GM19328 (cell line): ENCODE measurements at regions not wholly inside any gene's neighbourhood (a gene's known extent, or its start where the extent isn't known, plus 50 kb on each side); places are given as distances from the start of the nearest gene placed in this dataset.
"Not testable (repeated sequence)": the region's sequence is repeated elsewhere in the genome, so short reads cannot be mapped to it uniquely, and the experiment has no call there.

Experiments used
- ATAC-seq: cut with Tn5 transposase; IDR thresholded peaks from one replicate; pipeline ENCODE4 v1.9.1; 2021; ENCODE audit warnings: mild to moderate bottlenecking, moderate library complexity; ENCODE audit not compliant: unreplicated experiment

DNA sequence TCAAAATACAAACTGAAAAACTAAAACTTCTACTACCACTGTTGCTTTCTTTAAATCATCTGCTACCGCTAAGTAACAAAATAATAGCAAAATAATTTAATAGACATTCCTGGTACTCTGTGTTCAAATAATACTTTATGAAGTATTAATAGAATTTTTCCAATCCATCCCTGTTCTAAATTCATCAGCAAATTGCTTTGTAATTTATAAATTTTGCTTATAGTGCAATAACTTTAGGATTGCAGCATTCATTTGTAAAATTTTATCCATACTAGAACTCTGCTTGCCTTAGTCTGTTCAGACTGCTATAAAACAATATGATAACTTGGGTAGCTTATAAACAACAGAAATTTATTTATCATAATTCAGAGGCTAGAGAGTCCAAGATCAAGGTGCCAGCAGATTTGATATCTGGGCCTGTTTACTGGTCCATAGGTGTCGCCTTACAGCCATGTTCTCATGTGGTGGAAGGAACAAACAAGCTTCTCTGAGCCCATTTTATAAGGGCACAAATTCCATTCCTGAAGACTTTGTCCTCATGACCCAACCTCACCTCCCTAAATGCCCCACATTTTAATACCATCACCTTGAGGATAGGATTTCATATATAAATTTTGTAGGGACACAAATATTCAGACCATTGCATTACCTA, 415.1 kb upstream of the MAP2 start:
- no peak for ATAC-seq

DNA sequence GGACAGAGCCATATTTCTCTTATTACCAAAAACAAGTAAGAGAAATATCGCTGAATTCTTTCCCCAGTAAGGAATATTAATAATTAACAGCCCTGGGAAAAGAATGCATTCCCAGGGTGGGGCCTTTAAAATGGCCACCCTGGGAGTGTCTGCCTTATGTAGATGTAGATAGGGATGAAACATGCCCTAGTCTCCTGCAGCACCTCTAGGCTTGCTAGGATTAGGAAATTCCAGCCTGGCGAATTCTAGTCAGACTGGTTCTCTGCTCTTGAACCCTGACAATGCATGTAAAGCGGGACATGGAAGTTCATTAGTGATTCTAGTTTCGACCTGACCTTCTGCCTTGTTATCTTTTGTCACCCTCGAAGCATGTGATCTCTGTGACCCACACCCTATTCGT, 405.2 kb upstream of the MAP2 start:
- ATAC-seq: not testable (repeated sequence)

- no peak for ATAC-seq
These were observed 394.6 kb upstream of the MAP2 start for GRCh38 chr2:209029249-209029648.

GRCh38 chr2:209044307-209044706, 379.5 kb upstream of the MAP2 start:
- ATAC-seq: no peak

DNA sequence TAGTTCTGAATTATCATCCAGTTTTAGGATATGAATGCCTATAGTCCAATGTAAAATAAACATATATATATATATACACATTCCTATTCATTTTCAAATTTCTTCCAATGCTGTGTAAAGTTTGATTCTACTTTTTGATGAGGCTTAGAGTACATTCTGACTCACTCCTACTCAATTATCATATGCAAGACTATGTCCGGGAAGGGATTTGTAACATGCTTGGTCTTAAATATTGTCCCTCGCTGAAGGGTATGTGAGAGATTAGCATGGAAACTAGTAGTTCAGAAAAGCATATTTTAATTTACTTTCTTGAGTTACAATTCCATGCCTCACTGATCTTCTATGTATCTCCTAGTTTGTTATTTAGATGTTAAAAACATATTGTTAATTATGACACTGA, 377.7 kb upstream of the MAP2 start:
- ATAC-seq: no peak

- no peak for ATAC-seq
These were observed 374.2 kb upstream of the MAP2 start for GRCh38 chr2:209049608-209050007.

- no peak for ATAC-seq
These were observed 361.6 kb upstream of the MAP2 start for GRCh38 chr2:209062210-209062609.

DNA sequence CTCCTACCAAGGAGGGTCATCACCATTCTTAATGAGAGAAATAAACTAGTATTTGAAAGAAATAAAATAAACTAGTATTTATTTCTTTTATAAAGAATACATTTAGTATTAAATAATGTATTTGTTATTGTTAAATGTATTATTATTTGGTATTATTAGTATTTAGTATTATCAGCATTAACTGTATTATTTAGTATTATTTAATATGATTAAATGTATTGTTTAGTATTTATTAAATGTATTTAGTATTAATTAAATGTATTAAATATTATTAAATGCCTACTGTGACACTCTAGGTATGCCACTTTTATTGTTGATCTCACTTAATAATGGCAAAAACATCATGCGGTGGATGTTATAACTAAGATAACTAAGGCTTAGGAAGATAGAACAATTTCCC, 353.6 kb upstream of the MAP2 start:
- ATAC-seq: no peak

- no peak for ATAC-seq
These were observed 350.7 kb upstream of the MAP2 start for GRCh38 chr2:209073151-209073550.

- no peak for ATAC-seq
These were observed 349.1 kb upstream of the MAP2 start for GRCh38 chr2:209074711-209075110.

- no peak for ATAC-seq
These were observed 347.7 kb upstream of the MAP2 start for GRCh38 chr2:209076151-209076550.

DNA sequence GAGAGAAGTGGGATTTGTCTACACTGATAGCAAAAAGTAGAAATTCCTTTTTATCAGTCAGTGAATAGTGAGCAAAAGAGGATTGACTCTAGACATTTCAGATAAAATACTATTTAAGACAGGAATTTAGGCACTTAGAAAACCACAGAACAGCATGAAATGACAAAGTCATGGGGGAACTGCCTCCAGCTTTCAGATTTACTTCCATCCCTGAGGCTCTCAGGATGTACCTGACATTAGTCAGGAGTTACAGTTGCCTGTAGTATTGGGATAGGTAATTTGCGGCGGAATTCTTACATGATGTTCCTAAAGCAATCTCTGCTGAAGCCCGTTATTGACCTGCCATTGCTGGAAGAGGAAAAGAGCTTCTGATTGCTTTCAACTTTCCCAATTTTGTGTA, 337.1 kb upstream of the MAP2 start:
- ATAC-seq: no peak

DNA sequence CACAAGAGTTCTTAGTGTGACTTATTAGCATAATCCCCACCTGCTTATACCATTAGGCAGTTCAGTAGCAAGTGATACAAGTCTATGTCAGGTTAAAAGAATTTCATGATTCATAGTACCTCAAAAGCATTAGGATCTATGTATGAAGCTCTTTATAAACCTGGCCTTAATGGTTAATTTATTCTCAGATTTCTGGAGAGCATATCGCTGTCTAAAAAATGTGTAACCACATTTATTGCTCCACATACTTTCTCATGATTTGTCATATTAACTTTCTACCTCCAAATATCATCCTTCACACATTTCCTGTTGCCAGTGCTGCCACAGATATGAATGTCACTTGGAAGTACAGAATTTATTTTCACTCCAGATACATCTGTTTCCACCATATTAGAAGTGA, 332.8 kb upstream of the MAP2 start:
- no peak for ATAC-seq

GRCh38 chr2:209094221-209094620, 329.6 kb upstream of the MAP2 start:
- ATAC-seq: no peak

DNA sequence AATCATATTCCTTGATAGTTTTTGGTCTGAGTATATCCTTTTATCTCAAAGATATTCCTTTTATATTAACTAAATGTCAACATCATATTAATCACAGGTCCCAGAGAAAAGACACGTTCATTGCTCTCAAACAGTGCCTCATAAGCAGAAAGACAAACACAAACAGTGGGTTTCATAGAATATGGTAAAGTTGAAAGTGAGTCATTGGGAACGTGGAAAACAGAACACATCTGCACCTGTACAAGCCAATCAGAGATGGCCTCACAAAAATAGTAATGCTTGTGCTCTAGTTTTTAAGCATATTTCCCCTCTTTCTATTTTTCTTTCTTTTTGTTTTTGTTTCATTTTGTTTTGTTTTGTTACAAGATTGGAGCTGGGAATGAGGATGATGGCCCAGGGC, 328.4 kb upstream of the MAP2 start:
- ATAC-seq: no peak

GRCh38 chr2:209097168-209097567, 326.7 kb upstream of the MAP2 start:
- no peak for ATAC-seq

GRCh38 chr2:209102319-209102718, 321.5 kb upstream of the MAP2 start:
- ATAC-seq: no peak

DNA sequence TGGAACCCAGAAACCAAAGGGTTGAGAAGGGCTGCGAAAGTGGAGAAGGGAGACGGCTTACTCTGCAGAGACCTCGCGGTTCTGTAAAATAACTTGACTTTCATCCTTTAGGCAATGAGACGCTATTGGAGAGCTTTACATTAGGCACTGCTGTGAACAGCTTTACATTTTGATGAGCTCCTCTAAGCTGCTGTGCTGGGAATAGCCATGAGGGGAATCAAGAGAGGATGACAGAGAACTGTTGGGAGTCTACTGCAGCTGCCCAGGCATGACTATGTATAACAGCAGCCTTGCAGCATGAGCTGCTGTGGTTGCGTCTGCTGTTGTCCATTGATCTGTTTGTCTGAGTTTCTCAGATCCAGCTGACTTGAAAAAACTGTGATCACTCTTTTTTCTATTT, 310.8 kb upstream of the MAP2 start:
- no peak for ATAC-seq

- no peak for ATAC-seq
These were observed 309.1 kb upstream of the MAP2 start for GRCh38 chr2:209114588-209115240.

GRCh38 chr2:209121691-209122090, 302.2 kb upstream of the MAP2 start:
- ATAC-seq: peak; percentile 84

- ATAC-seq: no peak
These were observed 298.6 kb upstream of the MAP2 start for GRCh38 chr2:209125291-209125690.

DNA sequence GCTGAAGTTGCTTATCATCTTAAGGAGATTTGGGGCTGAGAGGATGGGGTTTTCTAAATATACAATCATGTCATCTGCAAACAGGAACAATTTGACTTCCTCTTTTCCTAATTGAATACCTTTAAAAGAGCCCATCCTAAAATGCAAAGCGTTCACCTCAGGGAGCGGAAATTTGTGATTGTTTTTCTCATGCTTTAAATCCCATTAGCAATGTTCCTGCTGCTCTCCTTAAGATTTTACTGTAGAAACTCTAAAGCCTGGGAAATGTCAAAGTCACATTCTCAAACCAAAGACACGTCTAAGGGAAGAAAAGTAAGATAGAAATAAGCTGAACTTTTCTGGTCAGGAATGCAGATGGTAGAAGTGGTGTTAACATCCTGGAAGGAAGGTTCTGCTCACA, 285.8 kb upstream of the MAP2 start:
- ATAC-seq: no peak

DNA sequence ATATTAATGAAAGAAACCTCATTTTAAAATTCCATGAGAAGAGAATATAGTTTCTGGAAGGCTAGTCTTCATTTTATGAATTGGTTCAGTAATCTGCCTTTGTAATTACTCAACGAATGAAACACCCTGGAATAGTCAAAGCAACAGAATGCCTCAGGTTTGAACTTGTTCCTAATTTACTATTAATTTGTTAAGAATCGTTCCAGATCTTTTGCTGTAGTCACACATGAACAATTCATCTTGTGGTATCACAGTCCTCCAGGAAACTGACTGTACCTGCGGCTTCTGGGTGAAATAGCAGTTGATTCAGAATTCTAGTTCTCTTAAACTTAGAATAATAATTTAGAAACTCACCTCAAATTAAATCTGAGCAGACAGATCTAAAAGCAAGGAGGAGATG, 282.7 kb upstream of the MAP2 start:
- ATAC-seq: no peak
